Stomach (tissue), 4 donors: ENCODE measurements at regions not wholly inside any gene's neighbourhood (a gene's known extent, or its start where the extent isn't known, plus 50 kb on each side); places are given as distances from the start of the nearest gene placed in this dataset.

ENCODE experiments used
- CTCF ChIP-seq, 7 experiments: fragments of 450-650 bp in 4 of 7; fragments of 200-600 bp in 3 of 7; sonication (generic) in 3 of 7; IDR thresholded peaks; one replicate each; pipeline ENCODE4 v1.5.1; 2016 to 2019; ENCODE audit warnings: antibody characterized with exemption in 7 of 7, control low read depth in 2 of 7, mild to moderate bottlenecking in 1 of 7
- EP300 ChIP-seq: sonication (generic); formaldehyde crosslinking; IDR thresholded peaks from one replicate; pipeline ENCODE4 v1.6.1; 2017; ENCODE audit warnings: antibody characterized with exemption
- POLR2A ChIP-seq, 4 donors: fragments of 450-650 bp; IDR thresholded peaks; one replicate each; pipeline ENCODE4 v1.6.1; 2016; ENCODE audit warnings: antibody characterized with exemption in 4 of 4, control low read depth in 2 of 4, mild to moderate bottlenecking in 1 of 4, moderate library complexity in 1 of 4
- POLR2AphosphoS5 ChIP-seq, 3 donors: sonication (generic); formaldehyde crosslinking; IDR thresholded peaks; one replicate each; pipeline ENCODE4 v1.6.1; 2016; ENCODE audit warnings: antibody characterized with exemption in 3 of 3

GRCh38 chr14:58876608-58877007 lies 238.8 kb downstream of the DACT1 start:
- no peak for TF ChIP-seq POLR2A (IDR thresholded peaks at IDR 0.05)
- no peak for TF ChIP-seq CTCF (IDR thresholded peaks at IDR 0.05)
- TF ChIP-seq EP300, result no peak
- TF ChIP-seq POLR2AphosphoS5 (IDR thresholded peaks at IDR 0.05), result no peak
